ENCODE measurements at regions not wholly inside any gene's neighbourhood (a gene's known extent, or its start where the extent isn't known, plus 50 kb on each side); places are given as distances from the start of the nearest gene placed in this dataset.

GRCh38 chr1:189962181-189962580 lies 515.5 kb downstream of the BRINP3 start:
- TF ChIP-seq CTCF (IDR thresholded peaks at IDR 0.05; ENCODE audit: poor library complexity, severe bottlenecking) (no peak), EP300 (conservative IDR thresholded peaks at IDR 0.05; ENCODE audit: poor library complexity, severe bottlenecking) (no peak), TAF1 (IDR thresholded peaks at IDR 0.05; ENCODE audit: low read depth) (no peak)
